Muscle layer of duodenum (tissue), 2 donors: ENCODE measurements at regions not wholly inside any gene's neighbourhood (a gene's known extent, or its start where the extent isn't known, plus 50 kb on each side); places are given as distances from the start of the nearest gene placed in this dataset.
A peak's percentile ranks its signal among the peaks of the same experiment; 100 is the strongest.

Source experiments
- H3K27ac ChIP-seq: one replicate; pipeline ENCODE4 v1.7.0; 2013; ENCODE audit warnings: mild to moderate bottlenecking, low read length
- H3K27me3 ChIP-seq: one replicate; pipeline ENCODE4 v1.7.0; 2013; ENCODE audit warnings: low read depth, mild to moderate bottlenecking, control low read depth, low read length
- H3K36me3 ChIP-seq, 2 donors: one replicate each; pipeline ENCODE4 v1.7.0; 2013; ENCODE audit warnings: low read length in 2 of 2, control low read depth in 1 of 2, mild to moderate bottlenecking in 1 of 2; ENCODE audit not compliant: insufficient read depth in 2 of 2, control insufficient read depth in 1 of 2
- H3K4me1 ChIP-seq, 2 donors: one replicate each; pipeline ENCODE4 v1.7.0; 2013; ENCODE audit warnings: low read length in 2 of 2, mild to moderate bottlenecking in 2 of 2, control low read depth in 1 of 2, moderate library complexity in 1 of 2; ENCODE audit not compliant: insufficient read depth in 2 of 2, control insufficient read depth in 1 of 2
- H3K4me3 ChIP-seq, 2 donors: one replicate each; pipeline ENCODE4 v1.7.0; 2013; ENCODE audit warnings: low read length in 2 of 2, low read depth in 1 of 2, mild to moderate bottlenecking in 1 of 2
- H3K9me3 ChIP-seq, 2 donors: one replicate each; pipeline ENCODE4 v1.7.0; 2013; ENCODE audit warnings: low read length in 2 of 2, control low read depth in 1 of 2, mild to moderate bottlenecking in 1 of 2; ENCODE audit not compliant: control insufficient read depth in 1 of 2
- donor health status: healthy.

DNA sequence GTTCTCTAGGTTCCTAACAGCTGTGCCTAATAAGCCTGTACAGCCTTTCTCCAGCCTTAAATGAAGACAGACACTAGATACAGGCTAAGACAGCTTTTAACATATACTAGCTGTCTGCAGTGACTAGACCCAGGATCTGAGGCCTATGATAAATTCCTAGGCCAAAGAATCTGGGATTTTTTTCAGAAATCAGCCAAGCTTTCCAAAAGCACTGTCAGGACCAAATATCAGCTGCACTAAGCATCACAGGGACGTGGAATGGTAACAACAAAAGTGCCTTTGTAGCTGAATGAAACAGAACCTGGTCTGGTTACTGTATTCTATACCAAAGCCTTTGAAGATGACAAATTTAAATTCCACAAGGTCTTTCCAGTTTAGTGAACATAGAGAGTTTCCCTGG lies 77.9 kb upstream of the DOCK9 start:
- Histone ChIP-seq H3K4me1 (peaks cover 16 to 80% of the 10 kb centered on the region in 2 donors), H3K9me3 (no peaks in the 10 kb centered on the region), H3K27me3 (no peaks in the 10 kb centered on the region), H3K4me3 (no peak overlapping the region), H3K36me3 (no peaks in the 10 kb centered on the region), H3K27ac (peak overlapping the region; percentile 40)

DNA sequence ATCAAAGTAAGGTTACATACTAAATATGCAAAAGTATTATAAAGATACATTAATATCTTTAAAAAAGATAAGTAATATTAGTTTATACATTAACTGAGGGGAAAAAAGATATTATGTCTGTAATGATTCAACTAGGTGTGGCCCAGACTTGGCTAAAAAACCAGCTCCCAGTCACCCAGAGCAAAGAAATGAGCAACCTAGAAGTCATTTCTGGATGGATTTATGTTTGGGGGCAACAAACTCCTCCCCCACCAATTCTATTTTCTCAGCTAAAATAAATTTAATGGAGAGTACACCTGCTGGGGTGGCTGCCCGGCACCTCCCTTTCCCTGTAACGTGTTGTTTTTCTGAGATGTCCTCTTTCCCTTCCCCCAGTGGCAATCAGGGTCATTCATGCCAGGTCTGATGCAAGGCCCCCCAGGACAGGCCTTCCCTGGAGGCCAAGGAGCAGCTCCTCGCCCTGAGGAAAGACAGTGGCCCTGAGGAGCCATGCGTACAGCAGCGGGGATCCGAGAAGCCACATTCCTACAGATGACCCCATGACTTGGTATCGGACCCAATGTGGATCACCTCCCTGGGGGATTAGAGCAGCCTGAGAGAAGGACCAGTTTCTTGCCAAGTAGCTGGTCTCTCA lies 78.6 kb upstream of the DOCK9 start:
- Histone ChIP-seq H3K27ac (no peak overlapping the region), H3K4me3 (no peak overlapping the region), H3K27me3 (no peaks in the 10 kb centered on the region), H3K4me1 (peaks cover 18 to 80% of the 10 kb centered on the region in 2 donors), H3K9me3 (no peaks in the 10 kb centered on the region), H3K36me3 (no peaks in the 10 kb centered on the region)

DNA sequence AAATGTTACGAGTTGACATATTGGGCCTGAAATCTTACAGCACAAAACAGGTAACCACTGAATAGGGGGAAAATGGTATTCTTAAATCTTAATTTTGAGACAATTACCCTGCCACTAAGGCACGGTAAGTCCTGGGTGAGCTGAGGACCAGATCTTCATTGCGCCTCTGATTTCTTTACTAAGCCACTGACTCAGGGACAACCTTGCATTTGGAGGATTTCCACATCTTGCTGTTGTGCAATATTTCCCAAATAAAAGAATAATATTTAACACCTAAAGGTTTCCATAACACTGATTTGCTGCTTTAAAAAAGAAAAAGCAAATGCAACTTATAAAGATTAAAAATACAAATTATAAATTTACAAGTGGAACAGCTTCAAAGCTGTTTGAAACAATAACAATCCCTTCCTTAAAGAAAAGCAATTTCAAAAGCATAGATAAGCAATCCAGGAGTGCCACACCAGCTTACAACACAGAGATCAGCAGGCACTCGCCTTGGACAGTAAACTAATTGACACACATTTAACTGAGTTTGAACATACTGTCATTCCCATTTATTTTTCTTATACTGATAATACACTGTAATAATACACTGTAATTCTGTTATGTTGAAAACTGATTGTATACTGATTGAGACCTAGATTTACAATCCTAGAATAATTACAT lies 79.6 kb upstream of the DOCK9 start:
- no peaks in the 10 kb centered on the region for H3K27me3 ChIP-seq
- no peak overlapping the region for H3K27ac ChIP-seq
- H3K4me3 ChIP-seq, result no peak overlapping the region
- peaks cover 18 to 72% of the 10 kb centered on the region in 2 donors for H3K4me1 ChIP-seq
- no peaks in the 10 kb centered on the region for H3K9me3 ChIP-seq
- H3K36me3 ChIP-seq, result no peaks in the 10 kb centered on the region

DNA sequence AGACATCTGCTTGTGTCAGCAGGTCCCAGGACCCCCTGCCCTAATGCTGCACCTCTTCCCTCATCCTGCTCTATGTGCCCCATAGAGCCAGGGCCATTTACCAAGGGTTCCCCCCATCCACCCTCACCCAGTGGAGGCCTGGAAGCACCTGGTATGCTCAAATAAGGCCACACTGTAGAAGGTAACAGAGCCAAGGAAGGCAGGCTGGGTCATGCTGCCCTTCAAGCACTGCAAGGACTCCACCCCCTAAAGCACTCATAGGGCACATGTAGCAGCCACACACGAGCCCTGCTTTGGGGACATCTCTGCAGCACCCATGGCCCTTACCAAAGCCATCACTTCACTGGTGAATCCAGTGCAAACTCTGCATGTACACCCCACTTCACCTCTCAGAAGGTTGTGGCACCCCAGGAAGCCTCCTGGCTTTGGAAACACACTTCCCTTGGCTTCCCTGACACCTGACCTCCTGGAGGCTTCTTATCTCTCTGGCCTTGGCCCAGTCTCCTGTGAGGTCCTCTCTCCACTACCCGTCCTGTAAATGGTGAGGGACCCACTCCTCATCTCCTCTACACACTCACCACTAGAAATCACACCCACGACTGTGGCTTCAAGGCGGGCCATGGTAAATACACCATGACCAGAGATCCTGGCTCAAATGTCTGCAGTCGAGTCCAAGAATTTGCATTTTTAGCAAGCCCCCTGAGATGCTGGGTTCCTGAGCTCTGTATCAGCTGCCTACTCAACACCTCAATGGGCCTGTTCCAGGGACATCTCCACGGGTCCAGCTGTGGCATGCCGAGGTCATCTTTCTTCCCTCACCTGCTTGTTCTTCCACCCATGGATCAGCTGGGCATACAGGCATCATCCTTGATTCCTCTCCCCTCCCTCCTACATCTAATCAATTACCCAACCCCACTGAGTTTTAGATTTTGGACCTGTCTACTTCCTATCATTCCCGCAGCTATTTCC lies 80.9 kb upstream of the DOCK9 start:
- Histone ChIP-seq H3K4me1 (peaks cover 19 to 70% of the 10 kb centered on the region in 2 donors), H3K36me3 (no peaks in the 10 kb centered on the region), H3K27me3 (no peaks in the 10 kb centered on the region), H3K9me3 (no peaks in the 10 kb centered on the region), H3K4me3 (no peak overlapping the region), H3K27ac (no peak overlapping the region)

DNA sequence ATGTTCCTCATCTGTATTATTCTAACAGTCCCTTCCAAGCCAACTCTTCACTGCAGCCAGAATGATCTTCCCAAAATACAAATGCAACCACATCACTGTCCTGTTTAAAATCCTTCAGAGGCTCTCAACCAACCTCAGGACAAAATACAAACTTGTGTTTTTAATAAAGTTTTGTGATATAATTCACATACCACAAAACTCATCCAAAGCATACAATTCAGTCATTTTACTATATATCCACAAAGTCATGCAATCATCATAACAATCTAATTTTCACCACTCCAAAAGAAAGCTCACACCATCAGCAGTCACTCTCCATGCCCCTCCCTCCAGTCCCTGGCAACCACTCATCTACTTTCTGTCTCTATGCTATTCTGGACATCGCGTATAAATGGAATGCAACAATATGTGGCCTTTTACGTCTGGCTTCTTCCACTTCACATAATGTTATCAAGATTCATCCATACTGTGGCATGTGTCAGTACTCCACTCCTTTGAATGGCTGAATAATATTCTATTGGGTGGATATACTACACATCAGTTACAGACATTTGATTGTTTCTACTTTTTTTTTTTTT lies 81.7 kb upstream of the DOCK9 start:
- Histone ChIP-seq H3K4me1 (peaks cover 27 to 74% of the 10 kb centered on the region in 2 donors), H3K27me3 (no peaks in the 10 kb centered on the region), H3K4me3 (no peak overlapping the region), H3K9me3 (no peaks in the 10 kb centered on the region), H3K36me3 (no peaks in the 10 kb centered on the region), H3K27ac (peak overlapping the region; percentile 25)

DNA sequence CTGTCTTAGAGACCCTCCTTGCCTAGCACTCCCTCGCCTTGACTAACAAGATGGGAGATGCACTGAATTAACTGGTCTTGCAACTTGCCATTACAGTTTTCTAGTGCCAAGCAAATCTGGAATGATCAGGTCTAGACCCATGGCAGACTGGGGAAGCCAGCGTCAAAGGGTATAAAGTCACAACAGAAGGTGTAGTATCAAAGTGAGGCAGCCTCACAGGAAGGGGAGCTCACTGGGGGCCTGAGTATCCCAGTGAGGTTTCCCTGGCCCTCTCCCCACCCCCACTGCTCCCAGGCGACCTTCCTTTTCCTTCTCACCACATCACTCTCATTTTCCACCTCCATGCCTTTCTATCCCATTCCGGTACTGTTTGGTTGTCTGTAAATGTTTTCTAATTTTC lies 83.5 kb upstream of the DOCK9 start:
- no peaks in the 10 kb centered on the region for H3K9me3 ChIP-seq
- H3K27ac ChIP-seq, result no peak overlapping the region
- H3K27me3 ChIP-seq, result no peaks in the 10 kb centered on the region
- H3K36me3 ChIP-seq, result no peaks in the 10 kb centered on the region
- H3K4me3 ChIP-seq, result no peak overlapping the region
- H3K4me1 ChIP-seq, result peaks cover 27 to 66% of the 10 kb centered on the region in 2 donors

DNA sequence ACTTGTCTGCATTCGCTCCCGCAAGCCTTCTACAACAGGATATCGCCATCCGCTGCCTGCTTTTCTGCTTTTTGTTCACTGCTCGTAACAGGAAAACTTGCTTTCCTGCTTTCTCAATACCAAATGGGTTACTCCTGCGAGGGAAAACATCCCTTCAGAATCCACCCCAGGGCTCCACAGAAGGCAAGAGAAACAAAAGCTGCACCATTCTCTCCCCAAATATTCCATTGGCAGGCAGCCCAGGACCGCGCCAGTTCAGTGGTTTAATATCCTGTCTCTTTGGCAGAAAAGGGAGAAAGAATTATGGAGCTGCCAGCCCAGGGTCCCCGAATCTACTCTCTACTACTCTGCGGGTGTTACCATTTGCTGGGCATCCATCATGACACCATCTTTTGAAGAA lies 84.7 kb upstream of the DOCK9 start:
- peaks cover 18 to 66% of the 10 kb centered on the region in 2 donors for H3K4me1 ChIP-seq

DNA sequence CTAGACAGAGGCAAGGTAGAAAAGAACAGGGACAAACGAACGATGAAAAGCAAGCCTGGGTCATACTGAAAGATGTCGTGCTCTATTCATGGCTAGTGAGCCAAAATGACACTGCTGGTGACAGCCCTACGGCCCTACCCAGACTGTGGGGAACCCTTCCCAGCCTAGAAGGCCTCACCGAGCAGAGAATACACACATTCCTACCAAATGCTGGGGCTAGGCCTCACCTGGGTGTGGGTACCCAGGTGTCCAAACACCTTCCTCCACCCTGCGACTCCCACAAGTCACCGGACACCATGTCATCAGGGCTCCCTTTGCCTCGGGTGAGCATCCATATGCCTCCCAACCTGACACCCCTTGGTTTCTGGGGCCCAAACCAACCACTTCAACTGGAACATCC lies 85.3 kb upstream of the DOCK9 start:
- peaks cover 18 to 62% of the 10 kb centered on the region in 2 donors for H3K4me1 ChIP-seq
- peak overlapping the region; percentile 67 for H3K27ac ChIP-seq
- no peaks in the 10 kb centered on the region for H3K9me3 ChIP-seq
- H3K36me3 ChIP-seq, result no peaks in the 10 kb centered on the region
- peak overlapping the region; percentile 13 to 40 for H3K4me3 ChIP-seq
- H3K27me3 ChIP-seq, result no peaks in the 10 kb centered on the region

More for the DNA sequence above, 84.7 kb upstream of the DOCK9 start:
- no peaks in the 10 kb centered on the region for H3K9me3 ChIP-seq
- H3K36me3 ChIP-seq, result no peaks in the 10 kb centered on the region
- no peaks in the 10 kb centered on the region for H3K27me3 ChIP-seq
- peak overlapping the region; percentile 67 for H3K27ac ChIP-seq
- H3K4me3 ChIP-seq, result peak overlapping the region; percentile 13 to 40

DNA sequence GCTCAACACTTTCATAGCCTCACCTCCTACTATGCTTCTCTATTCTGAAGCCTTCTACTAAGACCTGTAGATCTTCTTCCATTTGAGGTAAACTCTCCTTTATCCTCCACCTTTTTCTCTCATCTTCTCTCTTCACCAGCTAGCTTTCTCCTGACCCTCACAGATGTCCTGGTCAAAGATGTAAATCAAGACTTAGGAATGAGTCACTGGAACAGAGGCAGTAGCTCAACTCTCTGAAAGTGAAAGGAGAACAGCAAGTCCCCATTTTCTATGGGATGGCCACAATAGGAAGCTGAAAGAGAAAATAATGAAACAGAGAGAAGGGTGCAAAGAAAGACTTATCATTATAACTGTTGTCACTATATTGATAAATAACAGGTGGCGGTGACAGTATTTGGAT lies 86.1 kb upstream of the DOCK9 start:
- Histone ChIP-seq H3K27ac (peak overlapping the region; percentile 35), H3K36me3 (no peaks in the 10 kb centered on the region), H3K4me1 (peaks cover 18 to 54% of the 10 kb centered on the region in 2 donors), H3K4me3 (no peak overlapping the region), H3K27me3 (no peaks in the 10 kb centered on the region), H3K9me3 (no peaks in the 10 kb centered on the region)

DNA sequence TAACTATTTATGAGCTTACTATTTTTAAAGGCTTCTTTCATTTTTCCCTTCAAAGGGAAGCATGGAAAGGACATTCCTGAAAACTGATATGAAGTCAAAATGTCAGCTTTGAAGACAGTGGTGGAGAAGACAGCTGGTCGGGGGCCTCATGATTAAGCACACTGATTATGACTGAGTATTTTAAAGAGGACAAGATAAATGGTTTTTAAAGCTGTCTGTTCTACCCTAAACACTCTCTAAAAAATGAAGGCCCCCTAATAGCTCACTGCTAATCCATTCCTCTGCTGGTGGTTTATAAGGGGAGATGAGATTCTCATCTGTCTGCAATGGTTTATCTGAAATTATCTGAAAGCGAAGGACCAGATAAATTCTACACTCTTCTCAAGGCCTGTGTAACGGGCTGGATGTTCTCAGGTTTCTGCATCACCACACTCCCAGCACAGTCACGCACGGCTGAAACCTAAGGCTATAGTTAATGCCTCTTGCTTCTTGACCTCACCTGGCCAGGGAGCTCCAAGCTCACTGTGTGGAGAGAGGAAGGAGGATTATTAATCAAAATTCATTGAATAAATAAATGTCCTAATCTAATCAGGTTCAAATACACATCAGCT lies 86.9 kb upstream of the DOCK9 start:
- Histone ChIP-seq H3K27ac (no peak overlapping the region), H3K27me3 (no peaks in the 10 kb centered on the region), H3K9me3 (no peaks in the 10 kb centered on the region), H3K36me3 (no peaks in the 10 kb centered on the region), H3K4me1 (peaks cover 18 to 46% of the 10 kb centered on the region in 2 donors), H3K4me3 (no peak overlapping the region)
